ENCODE measurements at regions not wholly inside any gene's neighbourhood (a gene's known extent, or its start where the extent isn't known, plus 50 kb on each side); places are given as distances from the start of the nearest gene placed in this dataset.

GRCh38 chr6:19761121-19761520, 76.0 kb upstream of the ID4 start:
- TF ChIP-seq POLR2A (IDR thresholded peaks at IDR 0.05) (no peak), CTCF (IDR thresholded peaks at IDR 0.05) (no peak)
- intact Hi-C loops (cut with DNase I; ENCODE audit: low total_unique reads) = no loop called here
- no peak overlapping the region for H3K4me3 ChIP-seq (ENCODE audit: low read depth, poor library complexity, severe bottlenecking)
- WGBS, 2 donors = 89% methylated on average over 1 of the region's 1 CpG
- DNase-seq (ENCODE audit: low spot score in 2 of 2) = no peak

GRCh38 chr6:19771753-19772336, 65.3 kb upstream of the ID4 start:
- intact Hi-C loops (cut with DNase I; ENCODE audit: low total_unique reads) = no loop called here
- no peak overlapping the region for H3K4me3 ChIP-seq (ENCODE audit: low read depth, poor library complexity, severe bottlenecking)
- TF ChIP-seq CTCF (IDR thresholded peaks at IDR 0.05) (no peak), POLR2A (IDR thresholded peaks at IDR 0.05) (no peak)
- 80 to 84% methylated on average over 5 of the region's 5 CpGs for WGBS, 2 donors
- DNase-seq (ENCODE audit: low spot score in 2 of 2) = no peak

GRCh38 chr6:19772891-19773290, 64.3 kb upstream of the ID4 start:
- H3K4me3 ChIP-seq (ENCODE audit: low read depth, poor library complexity, severe bottlenecking) = no peak overlapping the region
- DNase-seq (ENCODE audit: low spot score in 2 of 2) = no peak
- intact Hi-C loops (cut with DNase I; ENCODE audit: low total_unique reads) = no loop called here
- TF ChIP-seq POLR2A (IDR thresholded peaks at IDR 0.05) (no peak), CTCF (IDR thresholded peaks at IDR 0.05) (no peak)

DNA sequence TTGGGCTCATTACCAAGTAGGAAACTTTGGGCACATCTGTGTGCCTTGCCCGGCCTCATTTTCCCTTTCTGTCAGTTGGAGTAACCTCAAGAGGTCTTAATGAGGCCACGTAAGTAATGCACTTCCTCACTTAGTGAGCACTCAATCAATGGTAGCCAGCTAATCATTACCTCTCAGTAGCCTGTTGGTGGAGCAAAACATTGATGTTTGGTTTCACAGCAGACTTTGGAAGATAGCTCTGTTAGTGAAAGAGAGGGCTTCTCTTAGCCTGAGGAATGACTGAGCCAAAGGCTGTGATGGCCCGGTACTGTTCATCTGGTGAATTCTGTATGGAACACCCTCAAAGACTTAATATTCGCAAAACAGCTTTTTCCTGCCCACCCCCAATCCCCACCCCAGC, 55.9 kb upstream of the ID4 start:
- no peak for TF ChIP-seq CTCF (IDR thresholded peaks at IDR 0.05)
- TF ChIP-seq POLR2A (IDR thresholded peaks at IDR 0.05) = no peak
- 75 to 93% methylated on average over 4 of the region's 4 CpGs for WGBS, 2 donors
- no peak for DNase-seq (ENCODE audit: low spot score in 2 of 2)
- no peak overlapping the region for H3K4me3 ChIP-seq (ENCODE audit: low read depth, poor library complexity, severe bottlenecking)
- intact Hi-C loops (cut with DNase I; ENCODE audit: low total_unique reads) = no loop called here

GRCh38 chr6:19782588-19782987, 54.6 kb upstream of the ID4 start:
- 77 to 86% methylated on average over 3 of the region's 3 CpGs for WGBS, 2 donors

More at GRCh38 chr6:19782588-19782987, 54.6 kb upstream of the ID4 start:
- no peak overlapping the region for H3K4me3 ChIP-seq (ENCODE audit: low read depth, poor library complexity, severe bottlenecking)
- no peak for TF ChIP-seq POLR2A (IDR thresholded peaks at IDR 0.05)
- intact Hi-C loops (cut with DNase I; ENCODE audit: low total_unique reads) = no loop called here
- DNase-seq (ENCODE audit: low spot score in 2 of 2) = no peak

MicroRNAs in the stretch of these regions (microRNA counts, 767-probe panel; counts per million panel counts)
- 0 to 358 counts per million in 2 donors for microRNA hsa-miR-548a-3p

Small RNA genes lying in the stretch of these regions (microRNA-seq; reads per million reads assigned to microRNA genes)
- gene MIR548A1 (ENCODE audit: borderline number of aligned reads in 1 of 2, borderline replicate concordance in 2 of 2) = 0 reads per million in 2 donors

Measured in lower leg skin (tissue), 4 donors.